ENCODE measurements at regions not wholly inside any gene's neighbourhood (a gene's known extent, or its start where the extent isn't known, plus 50 kb on each side); places are given as distances from the start of the nearest gene placed in this dataset.

- DNase-seq = no peak
These were observed 215.8 kb upstream of the PPP3CA start for GRCh38 chr4:101563126-101563525.

GRCh38 chr4:101556842-101557241 is 209.5 kb upstream of the PPP3CA start:
- DNase-seq = no peak

- DNase-seq = no peak
These were observed 208.1 kb upstream of the PPP3CA start for GRCh38 chr4:101555341-101555880.

- DNase-seq = no peak
These were observed 193.0 kb upstream of the PPP3CA start for GRCh38 chr4:101540336-101540735.

GRCh38 chr4:101528526-101528925 is 181.2 kb upstream of the PPP3CA start:
- no peak for DNase-seq

- DNase-seq = no peak
These were observed 179.9 kb upstream of the PPP3CA start for GRCh38 chr4:101527188-101527587.

GRCh38 chr4:101515566-101515965 is 168.2 kb upstream of the PPP3CA start:
- no peak for DNase-seq

- DNase-seq = no peak
These were observed 167.8 kb upstream of the PPP3CA start for GRCh38 chr4:101515099-101515498.

GRCh38 chr4:101512416-101512815 is 165.1 kb upstream of the PPP3CA start:
- no peak for DNase-seq

GRCh38 chr4:101501421-101501820 is 154.1 kb upstream of the PPP3CA start:
- no peak for DNase-seq

GRCh38 chr4:101500742-101501141 is 153.4 kb upstream of the PPP3CA start:
- no peak for DNase-seq

- no peak for DNase-seq
These were observed 127.9 kb upstream of the PPP3CA start for GRCh38 chr4:101475246-101475645.

- no peak for DNase-seq
These were observed 123.9 kb upstream of the PPP3CA start for GRCh38 chr4:101471201-101471600.

- no peak for DNase-seq
These were observed 117.3 kb upstream of the PPP3CA start for GRCh38 chr4:101464596-101464995.

GRCh38 chr4:101458914-101459313 is 111.6 kb upstream of the PPP3CA start:
- DNase-seq = no peak

GRCh38 chr4:101458473-101458872 is 111.1 kb upstream of the PPP3CA start:
- no peak for DNase-seq

GRCh38 chr4:101451086-101451485 is 103.8 kb upstream of the PPP3CA start:
- no peak for DNase-seq

- DNase-seq = no peak
These were observed 94.1 kb upstream of the PPP3CA start for GRCh38 chr4:101441446-101441845.

- DNase-seq = no peak
These were observed 92.6 kb upstream of the PPP3CA start for GRCh38 chr4:101439926-101440325.

GRCh38 chr4:101421386-101421785 is 74.1 kb upstream of the PPP3CA start:
- no peak for DNase-seq

GRCh38 chr4:101420661-101421060 is 73.3 kb upstream of the PPP3CA start:
- DNase-seq = no peak

- no peak for DNase-seq
These were observed 72.2 kb upstream of the PPP3CA start for GRCh38 chr4:101419336-101420135.

GRCh38 chr4:101418466-101418865 is 71.1 kb upstream of the PPP3CA start:
- no peak for DNase-seq

- no peak for DNase-seq
These were observed 70.7 kb upstream of the PPP3CA start for GRCh38 chr4:101418055-101418454.

- DNase-seq = no peak
These were observed 69.7 kb upstream of the PPP3CA start for GRCh38 chr4:101417046-101417445.
